IPS DF 19.7 (cell line): ENCODE measurements at regions not wholly inside any gene's neighbourhood (a gene's known extent, or its start where the extent isn't known, plus 50 kb on each side); places are given as distances from the start of the nearest gene placed in this dataset.

Experiments used
- DNase-seq: peaks from one replicate; pipeline ENCODE4 v3.0.0-alpha.2; 2013; ENCODE audit warnings: low read depth, low spot score

DNA sequence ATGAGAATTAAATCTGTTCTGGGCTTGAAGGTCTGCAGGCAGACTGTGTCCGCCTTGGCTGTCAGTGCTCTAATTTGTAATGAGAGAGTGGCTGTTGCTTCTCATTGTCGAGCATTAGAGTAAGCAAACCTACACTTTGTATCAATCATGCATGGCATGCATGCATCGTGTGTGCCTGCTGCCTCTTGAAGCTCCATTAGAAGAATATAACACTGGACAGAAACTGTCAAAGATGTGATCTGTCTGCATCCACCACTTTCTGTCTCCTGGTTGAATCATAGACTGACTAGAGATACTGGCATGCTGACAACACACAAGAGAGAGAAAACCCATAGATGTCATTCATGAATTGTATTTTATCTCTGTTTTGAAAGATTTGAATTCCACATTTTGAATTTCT is 275.0 kb upstream of the NXPH2 start:
- DNase-seq = no peak

DNA sequence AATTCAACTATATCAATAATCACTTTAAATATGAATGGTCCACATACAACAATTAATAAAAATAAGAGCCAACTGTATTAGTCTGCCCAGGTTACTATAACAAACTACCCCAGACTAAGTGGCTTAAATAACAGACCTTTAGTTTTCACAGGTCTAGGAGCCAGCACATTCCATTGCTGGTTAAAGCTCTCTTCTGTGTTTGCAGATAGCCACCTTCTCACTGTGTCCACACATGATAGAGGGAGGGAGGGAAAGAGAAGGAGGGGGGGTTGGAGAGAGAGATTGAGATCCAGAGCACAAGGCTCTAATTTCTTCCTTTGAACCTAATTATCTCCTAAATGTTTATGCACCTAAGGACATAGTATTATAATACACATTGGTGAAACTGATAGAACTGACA is 267.8 kb upstream of the NXPH2 start:
- no peak for DNase-seq

DNA sequence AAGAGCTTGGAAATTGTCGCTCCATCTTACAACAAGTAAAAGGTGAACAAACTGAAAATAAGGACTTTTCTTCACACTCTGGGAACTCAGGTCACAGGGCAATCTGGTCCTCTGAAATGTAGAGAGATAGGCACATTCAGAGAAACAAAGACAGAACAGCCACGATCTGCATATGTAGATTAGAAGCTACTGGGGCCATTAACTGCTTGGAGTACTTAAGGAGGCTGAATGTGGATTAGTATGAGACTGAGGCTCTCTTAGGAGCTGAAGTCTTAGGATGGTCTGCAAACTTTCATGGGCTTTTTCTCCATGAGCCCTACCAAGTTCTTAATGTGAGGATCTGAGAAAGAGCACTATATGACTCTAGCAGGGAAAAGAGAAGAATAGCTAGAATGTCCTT is 265.3 kb upstream of the NXPH2 start:
- peak; percentile 56 for DNase-seq

DNA sequence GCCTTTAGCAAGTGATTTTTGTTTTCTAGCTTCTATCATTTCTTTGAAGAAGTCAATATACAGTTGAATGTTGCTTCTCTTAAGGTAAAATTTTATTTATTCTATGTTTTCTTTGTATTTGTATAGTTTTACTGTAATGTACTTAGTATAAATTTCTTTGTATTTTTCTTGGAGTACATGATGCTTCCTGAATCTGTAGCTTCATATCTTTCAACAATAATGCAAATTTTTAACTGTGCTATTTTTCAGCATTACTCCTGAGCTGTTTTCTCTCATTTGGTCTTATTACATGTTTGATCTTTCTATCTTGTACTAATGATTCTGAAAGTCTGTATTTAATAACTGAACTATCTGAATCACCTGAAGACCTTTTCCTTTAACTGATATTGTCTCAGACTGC is 253.9 kb upstream of the NXPH2 start:
- DNase-seq = no peak

DNA sequence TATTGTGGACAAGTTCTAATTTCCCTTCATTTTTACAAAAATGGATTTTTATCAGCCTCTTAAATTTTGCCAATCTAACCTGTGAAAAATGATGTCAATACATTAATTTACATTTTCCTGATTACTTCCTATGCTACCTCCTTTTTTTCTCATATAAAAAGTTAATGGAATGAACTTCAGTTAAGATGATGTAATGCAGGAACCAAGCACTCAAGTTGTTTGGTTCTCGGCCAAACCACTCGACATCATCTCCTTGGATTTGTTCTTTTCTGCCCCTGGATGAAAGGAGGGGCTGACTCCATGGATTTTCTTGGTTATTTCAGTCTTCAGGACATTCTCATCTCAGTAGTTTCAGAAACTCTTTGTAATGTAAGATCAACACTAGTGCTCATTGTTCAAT is 253.1 kb upstream of the NXPH2 start:
- no peak for DNase-seq

DNA sequence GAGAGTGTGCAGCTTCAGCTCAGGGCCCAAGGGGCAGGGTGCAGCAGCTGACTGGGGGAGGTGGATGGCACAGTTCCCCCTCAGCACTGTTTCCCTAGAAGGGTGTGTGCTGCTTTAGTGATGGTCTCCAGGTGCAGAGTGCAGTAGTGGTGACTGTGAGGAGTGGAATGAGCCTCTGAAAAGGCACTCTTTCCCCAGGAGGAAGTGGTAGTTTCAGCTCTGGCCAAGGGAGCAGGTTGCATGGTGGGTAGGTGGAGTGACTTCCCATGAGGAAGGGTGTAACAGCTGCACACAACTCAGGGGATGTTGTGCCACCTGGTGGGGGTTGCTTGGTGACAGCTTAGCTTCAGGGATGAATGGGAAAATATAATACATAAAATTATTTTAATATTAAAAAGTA is 251.5 kb upstream of the NXPH2 start:
- DNase-seq = no peak

DNA sequence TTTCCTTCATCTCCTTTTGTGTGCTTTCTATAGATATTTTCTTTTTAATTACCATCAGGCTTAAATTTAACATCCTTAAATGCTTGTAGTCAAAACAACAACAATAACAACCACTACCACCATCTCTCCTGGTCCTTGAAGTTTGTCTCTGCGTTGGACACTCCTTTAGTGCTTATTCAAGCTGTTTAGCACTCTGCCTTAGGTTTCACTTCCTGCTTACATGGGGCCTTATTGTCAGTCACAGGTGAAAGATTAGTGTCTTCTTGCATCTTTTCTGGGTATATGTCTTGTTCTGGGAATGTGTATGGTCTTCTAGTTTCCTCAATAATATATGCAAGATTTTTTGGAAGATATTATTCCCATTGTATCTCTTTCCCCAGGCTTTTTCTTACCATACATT is 240.1 kb upstream of the NXPH2 start:
- DNase-seq = no peak

DNA sequence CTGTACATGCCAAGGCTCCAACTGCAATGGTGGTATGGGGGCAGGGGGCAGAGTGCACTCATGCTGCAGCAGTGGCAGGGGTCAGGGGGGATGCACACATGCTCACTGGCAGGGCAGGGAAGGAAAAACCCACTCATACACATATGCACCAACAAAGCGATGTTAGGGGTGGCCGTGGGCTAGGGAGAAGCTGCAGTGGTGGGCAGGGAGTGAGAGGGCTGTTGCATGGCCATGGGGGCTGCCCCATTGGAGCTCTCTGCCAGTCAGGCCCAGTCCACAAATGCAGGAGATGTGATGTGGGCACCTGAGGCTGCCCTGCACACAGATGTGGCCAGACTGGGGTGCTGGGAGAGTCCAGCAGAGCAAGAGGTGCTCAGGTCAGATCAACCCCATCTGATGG is 238.1 kb upstream of the NXPH2 start:
- no peak for DNase-seq

DNA sequence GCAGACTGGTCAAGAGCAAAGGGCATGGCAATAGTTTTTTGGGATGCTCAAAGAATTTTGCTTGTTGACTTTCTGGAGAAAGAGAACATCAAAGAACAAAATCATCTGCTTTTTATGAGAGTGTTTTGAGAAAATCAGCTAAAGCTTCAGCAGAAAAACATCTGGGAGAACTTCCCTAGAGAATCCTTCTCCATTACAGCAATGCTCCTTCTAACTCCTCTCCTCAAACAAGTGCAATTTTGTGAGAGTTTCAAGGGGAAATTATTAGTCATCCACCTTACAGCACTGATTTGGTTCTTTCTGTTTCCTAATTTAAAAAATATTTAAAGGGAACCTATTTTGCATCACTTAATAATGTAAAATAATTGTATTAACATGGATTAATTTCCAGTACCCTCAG is 226.9 kb upstream of the NXPH2 start:
- DNase-seq = no peak

DNA sequence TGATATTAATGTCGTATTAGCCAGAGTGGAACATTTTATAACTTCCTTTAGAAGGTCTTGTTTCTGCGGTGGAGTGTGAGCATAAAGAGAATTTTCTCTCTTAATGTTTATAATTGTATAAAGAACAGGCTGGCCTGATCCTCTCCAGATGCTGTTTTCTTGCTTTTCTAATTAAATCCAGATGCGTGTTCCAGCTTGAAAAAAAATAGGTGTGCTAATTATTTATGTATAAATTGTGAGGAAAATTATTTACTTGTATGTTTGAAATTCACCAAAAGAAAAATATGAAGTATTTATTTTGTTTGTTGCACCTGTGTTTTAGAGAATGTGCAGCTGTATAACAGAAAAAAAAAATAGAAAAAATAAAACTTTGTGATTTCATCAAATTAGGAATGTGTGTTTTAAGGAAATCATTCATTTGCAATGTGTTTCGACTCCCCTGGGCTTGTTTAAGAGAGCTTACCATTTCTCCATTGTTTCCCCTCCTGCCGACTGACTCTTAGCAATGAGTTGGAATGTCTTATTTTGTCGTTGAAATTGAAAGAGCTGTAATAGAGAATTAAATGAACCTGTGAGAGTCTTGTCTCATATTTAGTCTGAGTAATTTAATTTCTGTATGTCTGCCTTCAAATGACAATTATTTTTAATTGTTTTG is 220.1 kb upstream of the NXPH2 start:
- DNase-seq = no peak

DNA sequence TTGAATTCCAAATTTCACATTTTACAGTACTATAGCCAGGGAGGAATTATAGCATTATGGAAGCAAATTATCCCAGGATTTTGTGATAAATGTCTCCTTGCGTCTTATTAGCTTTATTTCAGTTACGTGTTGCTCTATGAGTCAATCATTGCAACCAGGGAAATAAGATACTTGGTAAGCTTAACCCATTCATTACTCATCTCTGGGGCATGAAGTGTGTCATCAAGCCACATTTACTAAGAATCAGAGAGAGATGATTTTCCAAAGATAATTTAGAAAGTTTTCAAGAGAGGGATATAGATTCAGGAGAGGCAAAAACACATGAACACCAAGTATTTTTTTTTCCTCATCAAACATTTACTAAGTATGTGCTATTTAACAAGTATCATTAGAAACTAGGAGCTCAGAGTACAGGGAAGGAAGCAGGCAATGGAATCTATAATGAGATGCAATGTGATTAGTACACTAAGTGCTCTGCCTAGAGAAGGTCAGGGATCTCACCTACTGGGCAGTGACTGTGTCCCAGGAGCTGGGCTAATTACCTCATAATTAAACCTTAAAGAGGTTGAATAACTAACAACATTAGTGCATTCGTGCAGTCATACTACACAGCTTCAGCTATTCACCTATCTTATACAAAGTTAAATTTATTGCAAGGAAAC is 217.8 kb upstream of the NXPH2 start:
- no peak for DNase-seq

DNA sequence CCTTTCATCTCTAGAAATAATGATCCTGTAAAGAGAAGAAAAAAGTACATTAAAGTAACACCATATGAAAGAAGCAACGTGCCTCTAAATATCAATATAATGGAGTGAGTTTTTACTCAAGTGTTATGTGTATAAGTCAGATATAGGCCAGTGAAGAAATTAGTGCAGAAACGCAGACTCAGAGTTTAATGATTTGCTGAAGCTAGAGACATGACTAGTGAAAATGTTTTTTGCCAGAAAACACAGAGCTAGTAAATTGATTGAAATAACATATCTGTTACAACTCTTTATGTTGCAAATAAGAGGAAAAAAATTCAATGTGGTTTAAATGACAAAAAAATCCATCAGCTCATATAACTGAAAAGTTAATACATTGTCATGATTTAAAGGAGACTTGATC is 217.2 kb upstream of the NXPH2 start:
- no peak for DNase-seq

DNA sequence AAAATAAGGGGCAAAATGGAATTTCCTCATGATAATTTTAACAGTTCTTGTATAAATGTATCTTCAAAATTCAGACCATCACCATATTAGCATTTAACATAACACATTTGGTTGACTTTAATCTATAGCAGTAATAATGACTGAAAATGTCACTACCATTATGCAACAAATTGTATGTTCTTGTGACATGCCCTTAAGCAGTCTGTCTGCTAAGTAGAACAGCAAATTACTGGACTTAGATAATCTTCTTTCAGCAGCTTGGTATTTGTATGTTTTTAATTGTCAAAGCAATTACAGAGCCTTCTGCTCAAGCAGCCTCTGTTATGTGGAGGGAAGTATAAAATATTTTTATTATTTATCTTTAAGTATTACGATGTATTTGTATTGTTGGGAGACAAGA is 214.3 kb upstream of the NXPH2 start:
- no peak for DNase-seq

DNA sequence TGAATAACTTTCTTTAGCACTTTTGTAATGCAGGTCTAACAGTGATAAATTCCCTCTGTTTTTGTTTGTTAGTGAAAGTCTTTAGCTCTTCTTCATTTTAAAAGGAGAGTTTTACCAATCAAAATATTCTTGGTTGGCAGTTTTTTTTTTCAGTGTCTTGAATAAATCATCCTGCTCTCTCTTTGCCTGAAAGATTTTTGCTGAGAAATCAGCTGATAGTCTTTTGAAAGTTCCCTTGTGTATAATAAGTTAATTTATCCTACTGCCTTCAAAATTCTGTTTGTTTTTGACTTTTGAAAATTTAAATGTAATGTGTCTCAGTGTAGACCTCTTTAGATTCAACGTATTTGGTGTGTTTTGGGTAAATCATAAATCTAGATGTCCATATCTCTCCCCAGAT is 205.7 kb upstream of the NXPH2 start:
- DNase-seq = no peak

DNA sequence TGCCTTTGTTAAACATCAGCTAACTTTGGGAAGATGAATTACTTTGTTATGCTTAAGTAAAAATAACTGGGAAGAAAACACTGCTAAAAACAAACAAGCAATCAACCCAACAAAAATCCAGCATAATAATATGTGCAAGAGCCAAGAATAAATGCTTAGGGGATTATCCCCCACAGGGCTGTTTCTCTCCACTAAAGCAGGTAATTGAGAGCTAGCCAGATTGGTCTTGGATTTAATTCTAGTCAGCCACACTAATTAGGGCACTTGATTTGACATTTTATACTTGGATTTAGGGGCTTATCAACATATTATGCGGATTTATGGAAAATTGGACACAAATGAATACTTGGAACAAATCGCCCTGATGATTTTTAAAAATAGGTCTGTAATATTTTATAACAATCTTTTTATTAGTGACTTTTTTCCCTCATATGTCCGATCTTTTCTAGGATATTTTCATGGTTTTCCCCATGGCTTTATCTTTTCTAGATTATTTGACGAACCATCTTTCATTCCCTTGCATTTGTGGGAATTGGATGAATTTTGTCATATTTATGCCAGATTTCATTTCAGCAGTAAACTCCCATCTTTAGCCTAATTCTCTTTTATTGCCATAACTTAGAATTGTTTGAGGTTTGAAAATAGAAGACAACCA is 199.1 kb upstream of the NXPH2 start:
- DNase-seq = no peak

DNA sequence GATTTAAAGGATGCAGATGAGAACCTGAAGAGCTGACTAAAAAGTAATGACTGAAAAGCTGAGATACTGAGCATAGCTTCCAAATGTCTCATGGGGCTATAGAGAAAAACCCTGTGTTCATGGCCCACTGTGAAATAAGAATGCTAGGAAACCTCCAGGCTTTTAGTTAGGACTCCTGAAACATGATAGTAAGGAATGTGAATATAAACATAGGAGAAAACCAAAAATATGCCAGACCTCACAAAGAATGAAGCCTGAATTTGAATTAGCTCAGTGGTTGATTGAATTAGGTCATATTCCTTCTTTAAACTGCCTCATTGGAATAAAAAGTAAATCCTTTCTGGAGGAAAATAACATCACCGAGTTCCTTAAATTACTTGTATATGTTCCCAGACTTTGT is 194.5 kb upstream of the NXPH2 start:
- DNase-seq = no peak

DNA sequence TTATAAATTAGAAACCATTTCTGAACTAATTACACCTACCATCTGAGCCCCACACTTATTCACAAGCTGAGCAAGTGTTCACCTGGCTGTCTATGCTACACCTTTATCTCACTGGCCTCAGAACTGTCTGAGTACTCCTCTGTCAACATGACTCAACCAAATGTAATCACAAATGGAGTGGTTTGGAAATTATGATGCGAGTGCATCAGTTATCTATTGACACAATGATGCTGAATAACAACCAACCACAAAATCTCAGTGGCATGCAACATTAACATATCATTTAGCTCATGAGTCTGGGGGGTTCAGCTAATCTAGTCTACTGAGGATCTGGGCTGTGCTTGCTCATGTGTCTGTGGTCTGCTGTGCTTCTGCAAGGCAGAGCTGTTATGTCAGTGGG is 184.2 kb upstream of the NXPH2 start:
- no peak for DNase-seq

DNA sequence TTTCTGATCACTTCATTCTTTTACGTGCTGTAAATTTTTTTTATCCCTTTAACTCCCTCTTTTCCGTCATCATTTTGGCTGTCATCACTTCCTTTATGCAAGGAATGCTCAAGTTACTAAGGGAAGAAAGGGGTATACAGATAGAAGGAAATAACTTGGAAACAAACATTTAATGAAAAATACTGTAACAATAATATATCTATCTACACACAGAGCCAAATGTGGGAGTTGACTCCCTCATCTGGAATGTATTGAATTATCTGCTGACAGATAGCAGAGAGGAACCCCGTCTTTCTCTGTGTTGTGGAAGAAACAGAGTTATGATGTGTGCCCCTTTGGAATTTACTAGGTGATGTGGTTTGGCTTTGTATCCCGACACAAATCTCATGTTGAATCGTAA is 182.5 kb upstream of the NXPH2 start:
- no peak for DNase-seq

DNA sequence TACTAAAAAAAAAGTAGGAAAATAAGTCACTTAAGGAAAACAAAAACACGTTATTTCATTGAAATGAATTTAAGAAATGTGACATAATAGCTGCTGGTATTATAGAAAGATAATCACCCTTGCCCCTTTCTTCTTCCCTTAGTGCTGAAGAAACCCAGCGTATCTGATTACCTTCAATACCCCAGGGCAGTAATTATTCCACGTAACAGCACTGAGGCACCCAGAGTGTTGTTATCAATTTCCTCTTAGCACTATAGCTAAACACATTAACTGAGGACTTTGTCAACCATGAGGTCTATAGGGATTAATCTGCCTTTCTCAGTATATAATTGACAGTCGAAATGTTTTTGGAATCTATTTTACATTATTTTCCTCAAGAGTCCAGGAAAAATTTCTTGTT is 180.0 kb upstream of the NXPH2 start:
- no peak for DNase-seq

DNA sequence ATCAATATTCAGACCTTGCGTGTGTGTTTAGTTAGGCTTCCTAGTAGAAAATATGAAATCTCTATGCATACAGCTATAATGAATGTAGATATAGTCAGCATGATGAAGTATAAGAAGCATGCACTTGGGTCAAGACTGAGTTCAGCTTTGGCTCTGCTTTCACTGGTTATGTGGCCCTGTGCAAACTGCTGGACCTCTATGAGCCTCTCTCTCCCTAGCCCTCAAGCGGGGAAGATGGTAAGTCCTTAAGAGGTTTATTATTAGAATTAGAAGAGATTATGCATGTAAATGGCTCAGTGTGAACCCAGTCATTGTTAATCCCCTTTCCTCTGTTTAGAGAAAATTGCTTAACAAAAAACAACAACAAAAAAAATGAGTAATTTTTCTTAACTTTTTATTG is 178.8 kb upstream of the NXPH2 start:
- DNase-seq = no peak

DNA sequence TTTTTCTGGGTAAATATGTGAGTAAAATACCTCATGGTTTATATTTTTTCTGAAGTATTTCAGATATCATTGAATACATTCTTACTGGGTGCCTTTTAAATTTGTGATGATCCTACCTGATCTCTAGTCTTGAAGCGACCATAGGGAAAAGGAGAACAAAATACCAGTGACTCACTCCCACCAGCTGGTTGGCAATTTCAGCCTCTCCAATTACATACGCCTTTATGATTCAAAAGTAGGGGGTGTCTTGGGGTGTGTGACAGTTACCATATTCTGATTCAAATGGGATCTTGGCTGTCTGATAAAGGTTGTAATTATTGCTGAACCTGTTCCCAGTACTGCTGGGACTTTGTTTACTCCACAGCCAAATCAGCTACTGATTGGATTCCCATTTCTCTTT is 175.9 kb upstream of the NXPH2 start:
- DNase-seq = no peak

DNA sequence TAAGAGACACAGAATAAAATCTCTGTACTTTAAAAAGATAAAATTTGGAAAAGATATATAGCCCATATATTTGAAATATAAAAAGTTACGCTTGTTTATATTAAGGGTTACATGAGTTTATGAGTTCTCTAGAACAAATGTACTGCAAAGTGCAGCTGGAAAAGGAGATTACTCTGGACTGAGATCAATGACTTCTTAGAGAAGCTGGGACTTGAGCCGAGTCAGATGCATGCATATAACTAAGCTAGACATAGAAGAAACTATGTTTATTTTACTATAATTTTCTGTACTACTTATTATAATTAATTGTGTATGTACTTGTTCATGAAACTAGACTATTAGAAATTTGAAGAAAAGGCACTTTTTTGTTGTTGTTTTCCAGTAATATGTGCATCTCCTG is 170.3 kb upstream of the NXPH2 start:
- DNase-seq = no peak

DNA sequence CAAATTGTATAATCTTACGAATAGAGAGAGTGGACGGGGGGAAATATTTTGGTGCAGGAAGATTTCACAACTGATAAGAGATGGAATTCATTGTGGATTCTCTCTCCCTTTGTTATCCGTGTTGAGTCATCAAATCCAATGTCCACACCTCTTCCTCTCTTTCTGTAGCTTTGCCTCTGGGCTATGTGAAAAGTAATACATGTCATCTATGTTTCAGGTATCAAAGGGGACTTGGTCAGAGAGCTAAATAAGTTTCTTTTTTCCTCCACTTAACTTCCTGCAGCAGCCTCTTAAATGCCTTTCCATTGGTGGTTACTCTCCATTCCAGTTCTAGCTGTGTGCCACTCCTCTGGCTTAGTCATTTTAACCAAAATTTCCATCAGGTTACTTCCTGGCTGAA is 169.3 kb upstream of the NXPH2 start:
- no peak for DNase-seq
